ENCODE measurements at regions not wholly inside any gene's neighbourhood (a gene's known extent, or its start where the extent isn't known, plus 50 kb on each side); places are given as distances from the start of the nearest gene placed in this dataset.
A peak's percentile ranks its signal among the peaks of the same experiment; 100 is the strongest.

DNA sequence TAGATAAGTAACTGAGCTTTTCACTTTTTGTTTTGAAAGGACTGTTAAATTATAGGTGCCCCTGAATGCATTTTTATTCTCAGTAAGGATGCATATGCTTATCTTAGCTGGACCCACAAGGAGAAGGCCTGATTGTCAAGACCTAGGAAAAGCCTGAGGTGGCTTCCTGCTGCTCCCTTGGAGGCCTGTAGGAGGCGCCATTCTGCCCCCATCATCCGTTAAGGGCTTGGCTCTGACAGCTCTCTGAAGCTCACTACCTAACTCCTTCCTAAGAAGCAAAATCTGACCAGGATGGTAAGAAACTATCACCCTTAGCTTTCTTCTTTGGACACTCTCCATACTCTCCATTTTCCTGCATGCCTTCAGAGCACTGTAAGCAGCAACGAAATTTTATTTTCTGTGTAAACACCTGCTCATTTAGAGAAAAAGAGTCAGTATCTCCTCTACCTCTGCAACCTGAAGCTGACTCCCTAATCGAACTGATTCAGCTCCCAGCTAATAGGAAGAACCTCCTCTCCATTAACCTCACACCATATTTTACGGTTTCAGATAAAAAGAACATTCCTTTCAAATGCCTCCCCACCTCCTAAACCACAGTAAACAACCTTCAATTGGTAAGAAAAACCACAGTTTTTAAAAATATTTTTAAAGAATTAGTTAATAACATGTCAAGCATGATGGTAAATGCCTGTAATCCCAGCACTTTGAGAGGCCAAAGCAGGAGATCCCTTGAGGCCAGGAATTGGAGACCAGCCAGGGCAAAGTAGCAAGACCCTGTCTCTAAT lies 73.4 kb upstream of the EDNRA start:
- peaks cover 1% of the 10 kb centered on the region for H3K36me3 Mint-ChIP-seq (ENCODE audit: insufficient read depth)
- no peak overlapping the region for H3K4me3 Mint-ChIP-seq (ENCODE audit: low read depth)
- H3K4me1 Mint-ChIP-seq (ENCODE audit: low read depth): peaks cover 3% of the 10 kb centered on the region
- TF ChIP-seq, protein P1, sequence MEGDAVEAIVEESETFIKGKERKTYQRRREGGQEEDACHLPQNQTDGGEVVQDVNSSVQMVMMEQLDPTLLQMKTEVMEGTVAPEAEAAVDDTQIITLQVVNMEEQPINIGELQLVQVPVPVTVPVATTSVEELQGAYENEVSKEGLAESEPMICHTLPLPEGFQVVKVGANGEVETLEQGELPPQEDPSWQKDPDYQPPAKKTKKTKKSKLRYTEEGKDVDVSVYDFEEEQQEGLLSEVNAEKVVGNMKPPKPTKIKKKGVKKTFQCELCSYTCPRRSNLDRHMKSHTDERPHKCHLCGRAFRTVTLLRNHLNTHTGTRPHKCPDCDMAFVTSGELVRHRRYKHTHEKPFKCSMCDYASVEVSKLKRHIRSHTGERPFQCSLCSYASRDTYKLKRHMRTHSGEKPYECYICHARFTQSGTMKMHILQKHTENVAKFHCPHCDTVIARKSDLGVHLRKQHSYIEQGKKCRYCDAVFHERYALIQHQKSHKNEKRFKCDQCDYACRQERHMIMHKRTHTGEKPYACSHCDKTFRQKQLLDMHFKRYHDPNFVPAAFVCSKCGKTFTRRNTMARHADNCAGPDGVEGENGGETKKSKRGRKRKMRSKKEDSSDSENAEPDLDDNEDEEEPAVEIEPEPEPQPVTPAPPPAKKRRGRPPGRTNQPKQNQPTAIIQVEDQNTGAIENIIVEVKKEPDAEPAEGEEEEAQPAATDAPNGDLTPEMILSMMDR (IDR thresholded peaks at IDR 0.05; ENCODE audit: unreplicated experiment): peak; percentile 33
- peaks cover 13% of the 10 kb centered on the region for H3K9me3 Mint-ChIP-seq (ENCODE audit: low read depth)
- no peak overlapping the region for H3K27ac Mint-ChIP-seq
- DNase-seq (ENCODE audit: low spot score, unreplicated experiment): no peak
- H3K27me3 Mint-ChIP-seq: no peaks in the 10 kb centered on the region

DNA sequence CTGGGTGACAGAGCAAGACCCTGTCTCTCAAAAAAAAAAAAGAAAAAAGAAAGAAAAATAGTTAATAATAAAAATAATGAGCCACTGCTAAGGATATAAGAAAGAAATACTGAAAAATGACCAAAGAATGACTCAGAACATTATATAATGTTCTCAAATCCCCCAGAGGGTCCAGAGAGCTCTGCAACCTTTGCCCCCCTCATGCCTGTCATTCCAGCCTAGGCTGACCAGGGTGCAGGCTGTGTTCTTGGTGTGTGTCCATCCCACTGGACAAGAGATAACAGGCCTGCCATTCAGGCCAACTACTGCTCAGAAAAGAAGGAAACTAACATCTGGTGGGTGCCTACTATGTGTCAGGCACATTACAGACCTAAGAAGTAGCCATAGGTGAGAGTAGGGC lies 72.7 kb upstream of the EDNRA start:
- no peak for DNase-seq (ENCODE audit: low spot score, unreplicated experiment)
- H3K27ac Mint-ChIP-seq: no peak overlapping the region
- TF ChIP-seq, protein P1 (IDR thresholded peaks at IDR 0.05; ENCODE audit: unreplicated experiment): no peak
- H3K4me1 Mint-ChIP-seq (ENCODE audit: low read depth): peaks cover 3% of the 10 kb centered on the region
- peaks cover 1% of the 10 kb centered on the region for H3K36me3 Mint-ChIP-seq (ENCODE audit: insufficient read depth)
- H3K4me3 Mint-ChIP-seq (ENCODE audit: low read depth): no peak overlapping the region
- peaks cover 16% of the 10 kb centered on the region for H3K9me3 Mint-ChIP-seq (ENCODE audit: low read depth)
- no peaks in the 10 kb centered on the region for H3K27me3 Mint-ChIP-seq

DNA sequence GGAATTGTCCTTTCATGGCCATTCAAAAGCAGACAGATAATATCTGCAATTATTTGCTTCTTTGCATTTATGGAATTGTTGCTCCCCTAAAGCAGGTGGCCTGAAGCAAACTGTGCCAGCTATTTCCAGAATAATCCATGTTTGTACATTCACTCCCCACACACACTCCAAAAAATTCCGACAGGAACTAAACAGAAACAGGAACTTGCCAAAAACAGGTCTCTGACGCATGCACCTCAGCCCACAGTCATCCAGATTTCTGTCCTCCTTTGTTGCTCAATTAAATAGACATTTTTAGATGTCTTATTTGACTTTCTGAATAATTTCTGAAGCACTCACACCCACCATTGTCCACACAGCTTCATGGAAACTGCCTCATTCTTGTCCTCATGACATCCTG lies 71.5 kb upstream of the EDNRA start:
- TF ChIP-seq, protein P1 (IDR thresholded peaks at IDR 0.05; ENCODE audit: unreplicated experiment): no peak
- Mint-ChIP-seq H3K4me3 (ENCODE audit: low read depth) (no peak overlapping the region), H3K36me3 (ENCODE audit: insufficient read depth) (peaks cover 1% of the 10 kb centered on the region), H3K27me3 (no peaks in the 10 kb centered on the region), H3K27ac (no peak overlapping the region), H3K4me1 (ENCODE audit: low read depth) (peaks cover 3% of the 10 kb centered on the region), H3K9me3 (ENCODE audit: low read depth) (peaks cover 16% of the 10 kb centered on the region)
- no peak for DNase-seq (ENCODE audit: low spot score, unreplicated experiment)

DNA sequence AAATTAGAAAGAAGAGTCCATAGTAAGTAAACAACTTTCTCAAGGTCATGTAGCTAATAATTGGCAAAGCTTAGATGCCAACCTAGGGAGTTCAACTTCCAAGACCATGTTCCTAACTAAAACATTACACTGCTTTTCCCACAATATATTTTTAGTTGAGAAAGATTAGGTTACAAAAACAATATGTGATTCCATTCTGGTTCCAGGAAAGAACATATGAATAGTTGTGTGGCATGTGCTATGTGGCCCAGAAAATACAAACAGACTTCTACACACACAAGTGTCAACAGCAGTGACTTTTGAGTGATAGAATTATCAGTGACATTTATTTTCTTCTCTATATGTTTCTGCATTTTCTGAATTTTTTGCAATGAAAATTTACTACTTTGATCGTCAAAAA lies 62.7 kb upstream of the EDNRA start:
- Mint-ChIP-seq H3K27me3 (no peaks in the 10 kb centered on the region), H3K4me3 (ENCODE audit: low read depth) (no peak overlapping the region), H3K36me3 (ENCODE audit: insufficient read depth) (no peaks in the 10 kb centered on the region), H3K9me3 (ENCODE audit: low read depth) (peaks cover 2% of the 10 kb centered on the region), H3K4me1 (ENCODE audit: low read depth) (no peaks in the 10 kb centered on the region), H3K27ac (no peak overlapping the region)
- TF ChIP-seq, protein P1 (IDR thresholded peaks at IDR 0.05; ENCODE audit: unreplicated experiment): no peak
- no peak for DNase-seq (ENCODE audit: low spot score, unreplicated experiment)

DNA sequence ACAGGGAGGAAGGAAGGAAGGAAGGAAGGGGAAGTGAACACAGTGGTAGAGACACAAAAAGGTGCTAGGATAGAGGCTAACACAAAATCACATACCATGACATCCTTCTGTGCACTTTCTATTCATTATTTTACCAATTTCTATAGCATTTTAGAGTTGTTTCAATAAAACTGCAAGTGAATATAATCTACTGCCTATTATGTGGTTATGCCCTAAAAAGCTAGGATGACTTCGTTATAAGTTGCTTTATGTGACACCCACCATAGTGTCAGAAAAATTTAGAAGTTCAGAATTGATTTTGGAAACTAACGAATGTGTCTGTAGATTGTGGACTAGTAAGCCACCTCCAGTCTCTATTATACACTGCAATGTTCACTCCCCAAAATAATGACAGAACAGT lies 59.4 kb upstream of the EDNRA start:
- H3K9me3 Mint-ChIP-seq (ENCODE audit: low read depth): no peaks in the 10 kb centered on the region
- DNase-seq (ENCODE audit: low spot score, unreplicated experiment): no peak
- H3K27ac Mint-ChIP-seq: no peak overlapping the region
- no peak overlapping the region for H3K4me3 Mint-ChIP-seq (ENCODE audit: low read depth)
- TF ChIP-seq, protein P1 (IDR thresholded peaks at IDR 0.05; ENCODE audit: unreplicated experiment): no peak
- no peaks in the 10 kb centered on the region for H3K36me3 Mint-ChIP-seq (ENCODE audit: insufficient read depth)
- H3K27me3 Mint-ChIP-seq: no peaks in the 10 kb centered on the region
- no peaks in the 10 kb centered on the region for H3K4me1 Mint-ChIP-seq (ENCODE audit: low read depth)

Measured in progenitor cell of endocrine pancreas (in vitro differentiated cells).